GM18498 (cell line): ENCODE measurements at regions not wholly inside any gene's neighbourhood (a gene's known extent, or its start where the extent isn't known, plus 50 kb on each side); places are given as distances from the start of the nearest gene placed in this dataset.

Experiments
- ATAC-seq: cut with Tn5 transposase; IDR thresholded peaks from one replicate; pipeline ENCODE4 v1.9.1; 2021; ENCODE audit warnings: mild to moderate bottlenecking, moderate library complexity; ENCODE audit not compliant: unreplicated experiment

- no peak for ATAC-seq
Measured at GRCh38 chr7:32152576-32152975, 82.4 kb upstream of the PDE1C start.

- no peak for ATAC-seq
Measured at GRCh38 chr7:32150589-32150988, 80.4 kb upstream of the PDE1C start.

DNA sequence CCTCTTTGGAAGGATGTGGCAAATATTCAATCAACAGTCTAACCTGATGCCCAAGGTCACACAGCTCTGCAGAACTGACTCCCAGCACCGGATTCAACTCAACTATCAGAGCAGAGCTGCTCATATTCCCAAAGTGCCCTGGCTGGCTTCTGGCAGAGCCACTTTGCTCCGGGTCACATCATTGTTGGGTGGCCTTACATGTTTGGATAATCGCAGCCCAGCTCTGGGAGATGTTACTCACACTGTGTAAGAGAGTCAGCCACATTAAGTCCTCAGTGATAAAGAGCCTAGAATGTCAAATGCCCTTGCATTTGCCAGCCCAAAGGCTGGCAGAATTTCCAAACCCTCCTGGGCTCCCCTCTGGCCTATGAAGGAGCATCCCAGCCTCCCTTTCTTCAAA, 79.8 kb upstream of the PDE1C start:
- no peak for ATAC-seq

- no peak for ATAC-seq
Measured at GRCh38 chr7:32147546-32148268, 77.5 kb upstream of the PDE1C start.

- no peak for ATAC-seq
Measured at GRCh38 chr7:32145911-32146310, 75.7 kb upstream of the PDE1C start.

DNA sequence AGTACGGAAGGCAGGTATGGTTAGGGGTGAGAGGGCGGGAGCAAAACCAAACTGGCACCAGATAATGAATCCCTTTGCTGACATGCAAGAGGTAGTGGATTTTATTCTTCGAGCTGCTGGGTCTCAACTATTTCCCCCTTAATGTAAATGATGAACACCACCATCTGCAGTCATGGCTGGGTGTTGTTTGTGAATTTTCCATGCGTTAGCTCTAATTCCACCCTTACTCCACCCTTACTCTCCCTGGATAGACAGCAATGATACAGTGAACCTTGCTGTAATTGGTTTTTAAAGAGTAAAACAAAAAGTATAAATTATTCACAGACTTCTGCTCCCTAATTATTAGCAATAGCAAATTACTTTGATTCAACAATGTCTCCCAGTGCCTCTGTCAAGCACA, 74.5 kb upstream of the PDE1C start:
- no peak for ATAC-seq

DNA sequence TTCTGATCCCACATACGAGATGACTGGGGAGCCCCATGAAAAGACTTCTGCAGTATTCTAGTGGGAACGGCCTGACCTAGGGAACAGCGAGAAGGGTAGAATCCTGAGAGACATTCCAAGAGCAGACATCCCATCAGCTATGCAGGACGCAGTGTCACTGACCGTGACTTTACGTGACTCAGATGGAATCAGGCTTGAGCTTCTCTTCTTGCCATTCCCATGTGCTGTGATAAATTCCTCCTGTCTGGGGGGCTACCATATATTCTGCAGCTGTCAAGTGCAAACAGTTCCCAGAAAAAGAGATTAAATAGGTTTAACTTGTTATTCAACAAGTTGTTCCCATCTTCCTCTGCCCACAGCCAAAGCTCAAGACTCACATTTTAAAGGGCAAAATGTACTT, 73.1 kb upstream of the PDE1C start:
- ATAC-seq = no peak

- no peak for ATAC-seq
Measured at GRCh38 chr7:32142649-32143048, 72.4 kb upstream of the PDE1C start.

GRCh38 chr7:32140210-32140939, 70.2 kb upstream of the PDE1C start:
- no peak for ATAC-seq

DNA sequence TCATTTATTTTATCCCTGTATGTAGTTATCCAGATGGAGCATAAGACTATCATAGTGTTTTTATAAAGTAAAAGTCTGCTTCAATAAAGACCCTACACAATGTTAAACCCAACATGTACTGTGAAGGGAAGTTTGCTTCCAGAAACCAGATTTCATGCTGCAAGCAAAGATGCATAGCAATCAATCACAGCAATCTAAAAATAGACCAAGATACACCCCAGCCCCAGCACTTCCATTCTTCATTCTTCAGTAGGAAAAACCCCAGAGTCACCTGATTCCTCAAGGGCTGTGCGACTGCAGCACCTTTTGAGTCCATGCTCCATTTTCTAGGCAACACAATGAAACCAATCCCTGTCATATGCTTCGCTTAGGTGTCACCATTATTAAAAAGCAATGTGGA, 66.9 kb upstream of the PDE1C start:
- ATAC-seq = no peak

DNA sequence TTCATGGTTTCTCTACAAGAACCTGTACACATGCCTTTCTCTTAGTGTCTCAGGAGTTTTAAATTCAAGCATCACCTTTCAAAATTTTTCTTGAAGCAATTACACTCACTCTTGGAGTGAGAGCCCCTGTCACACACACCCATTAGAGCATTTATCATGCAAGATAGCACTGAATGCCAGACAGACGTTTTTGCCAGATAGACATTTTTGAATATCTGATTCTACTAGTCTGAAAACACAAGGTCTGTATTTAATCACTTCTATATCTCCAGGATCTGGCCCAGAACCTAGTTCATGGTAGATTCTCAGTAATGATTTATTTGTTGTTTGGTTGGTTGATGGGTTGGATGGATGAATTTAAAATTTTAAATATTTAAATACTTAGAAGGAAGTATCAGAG, 60.9 kb upstream of the PDE1C start:
- ATAC-seq = no peak

DNA sequence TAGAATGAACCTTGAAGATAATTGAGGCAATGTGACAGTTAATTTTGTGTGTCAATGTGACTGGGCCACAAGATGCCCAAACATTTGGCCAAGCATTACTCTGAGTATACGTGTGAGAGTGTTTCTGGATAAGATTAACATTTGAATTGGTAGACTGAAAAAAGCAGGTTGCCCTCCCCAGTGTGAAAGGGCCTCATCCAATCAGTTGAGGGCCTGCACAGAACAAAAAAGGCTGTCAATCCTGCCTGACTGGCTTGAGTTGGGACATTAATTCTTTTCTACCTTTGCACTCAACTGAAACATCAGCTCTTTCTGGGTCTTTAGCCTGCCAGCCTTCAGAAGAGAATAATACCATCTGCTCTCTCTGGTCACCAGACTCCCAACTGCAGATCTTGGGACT, 56.6 kb upstream of the PDE1C start:
- no peak for ATAC-seq
